NCI-H128 (cell line): ENCODE measurements at regions not wholly inside any gene's neighbourhood (a gene's known extent, or its start where the extent isn't known, plus 50 kb on each side); places are given as distances from the start of the nearest gene placed in this dataset.
"Not testable (repeated sequence)": the region's sequence is repeated elsewhere in the genome, so short reads cannot be mapped to it uniquely, and the experiment has no call there.

Experiments
- DNase-seq: peaks from one replicate; lab custom pipeline; 2025; ENCODE audit not compliant: unreplicated experiment; lab: John Stamatoyannopoulos, UW

DNA sequence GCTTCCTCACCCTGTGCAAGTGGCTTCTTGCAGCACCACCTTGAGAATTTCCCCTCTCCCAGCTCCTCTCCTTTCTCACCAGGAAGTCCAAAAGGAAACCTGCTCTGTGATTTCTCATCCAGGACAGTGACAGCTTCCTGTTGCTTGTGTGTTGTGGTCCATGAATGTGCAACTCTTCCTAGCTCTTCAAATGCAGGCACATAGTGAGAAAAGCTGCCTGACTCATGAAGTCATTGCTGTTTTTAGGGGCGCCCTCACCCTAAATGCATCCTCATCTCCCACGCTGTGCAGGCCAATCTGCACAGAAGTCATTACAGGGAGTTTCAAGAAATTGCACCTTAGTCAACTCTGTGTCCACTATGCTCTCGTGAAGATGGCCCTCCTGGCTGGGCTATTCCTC, 112.9 kb upstream of the IGLL5 start:
- not testable (repeated sequence) for DNase-seq

GRCh38 chr22:22776121-22776520, 111.5 kb upstream of the IGLL5 start:
- DNase-seq, result no peak

DNA sequence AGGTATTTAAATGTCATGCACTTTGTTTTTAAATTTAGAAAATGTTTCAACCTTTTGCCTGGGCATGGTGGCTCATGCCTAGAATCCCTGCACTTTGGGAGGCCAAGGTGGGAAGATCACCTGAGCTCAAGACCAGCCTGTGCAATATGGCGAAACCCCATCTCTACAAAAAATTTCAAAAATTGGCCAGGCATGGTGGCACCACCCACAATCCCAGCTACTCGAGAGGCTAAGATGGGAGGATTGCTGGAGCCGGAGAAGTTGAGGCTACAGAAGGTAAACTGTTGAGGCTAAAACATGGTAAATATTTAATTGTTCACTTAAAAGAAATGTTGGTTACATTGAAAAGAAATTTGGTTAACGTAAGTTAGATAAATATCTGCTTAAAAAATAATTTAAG, 108.4 kb upstream of the IGLL5 start:
- DNase-seq, result no peak

DNA sequence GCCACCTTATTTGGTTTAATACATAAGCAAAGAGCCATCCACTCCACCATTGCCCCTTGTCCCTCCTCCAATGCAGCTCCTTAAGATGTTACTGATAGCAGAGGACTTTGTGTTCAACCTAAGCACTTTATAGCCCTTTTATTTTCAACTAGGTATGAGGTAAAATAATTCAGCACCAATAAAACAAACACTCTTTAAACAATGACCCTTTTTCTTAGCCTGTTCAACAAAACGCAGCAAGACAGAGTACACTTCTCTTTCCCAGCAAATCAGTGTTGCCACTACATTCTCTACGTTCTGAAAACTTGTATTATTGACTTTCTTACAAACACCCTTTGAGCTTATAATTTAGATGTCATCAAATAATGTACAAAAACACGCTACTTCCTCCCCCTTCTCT, 104.0 kb upstream of the IGLL5 start:
- DNase-seq, result no peak

- no peak for DNase-seq
These were observed 103.2 kb upstream of the IGLL5 start for GRCh38 chr22:22784249-22785039.

DNA sequence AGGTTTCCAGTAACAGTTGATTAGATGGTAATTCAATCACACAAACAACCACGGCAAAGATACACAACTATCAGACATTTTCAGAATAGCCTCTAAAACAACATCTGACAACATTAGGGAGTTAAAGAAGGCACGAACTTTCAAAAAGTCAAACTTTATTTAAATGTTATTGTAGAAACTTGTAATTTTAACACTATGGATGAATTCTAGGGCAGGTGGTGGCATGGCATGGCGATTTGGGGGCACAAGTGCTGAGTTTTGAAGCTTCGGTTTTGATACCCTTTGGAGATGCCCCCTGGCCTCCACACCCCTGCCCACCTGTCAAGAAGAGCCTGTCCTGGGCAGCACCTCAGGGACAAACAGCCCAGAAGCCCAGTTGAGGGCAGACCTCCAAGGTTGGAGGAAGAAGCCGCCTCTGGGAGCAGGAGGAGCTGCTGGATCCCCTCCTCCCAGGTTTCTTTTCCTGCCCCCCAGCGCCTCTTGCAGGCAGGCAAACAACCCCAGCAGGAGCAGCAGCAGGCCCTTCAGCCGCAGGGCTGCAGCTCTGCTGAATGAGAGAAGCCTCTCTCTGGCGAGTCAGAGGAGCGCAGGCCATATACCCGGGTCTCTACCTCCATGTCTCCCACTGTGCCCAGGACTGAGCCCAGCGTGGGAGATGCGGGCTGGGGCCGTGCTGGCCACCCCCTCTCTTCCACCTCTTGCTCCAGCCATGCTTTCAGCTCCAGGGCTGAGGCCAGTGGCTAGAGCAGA, 102.1 kb upstream of the IGLL5 start:
- no peak for DNase-seq

DNA sequence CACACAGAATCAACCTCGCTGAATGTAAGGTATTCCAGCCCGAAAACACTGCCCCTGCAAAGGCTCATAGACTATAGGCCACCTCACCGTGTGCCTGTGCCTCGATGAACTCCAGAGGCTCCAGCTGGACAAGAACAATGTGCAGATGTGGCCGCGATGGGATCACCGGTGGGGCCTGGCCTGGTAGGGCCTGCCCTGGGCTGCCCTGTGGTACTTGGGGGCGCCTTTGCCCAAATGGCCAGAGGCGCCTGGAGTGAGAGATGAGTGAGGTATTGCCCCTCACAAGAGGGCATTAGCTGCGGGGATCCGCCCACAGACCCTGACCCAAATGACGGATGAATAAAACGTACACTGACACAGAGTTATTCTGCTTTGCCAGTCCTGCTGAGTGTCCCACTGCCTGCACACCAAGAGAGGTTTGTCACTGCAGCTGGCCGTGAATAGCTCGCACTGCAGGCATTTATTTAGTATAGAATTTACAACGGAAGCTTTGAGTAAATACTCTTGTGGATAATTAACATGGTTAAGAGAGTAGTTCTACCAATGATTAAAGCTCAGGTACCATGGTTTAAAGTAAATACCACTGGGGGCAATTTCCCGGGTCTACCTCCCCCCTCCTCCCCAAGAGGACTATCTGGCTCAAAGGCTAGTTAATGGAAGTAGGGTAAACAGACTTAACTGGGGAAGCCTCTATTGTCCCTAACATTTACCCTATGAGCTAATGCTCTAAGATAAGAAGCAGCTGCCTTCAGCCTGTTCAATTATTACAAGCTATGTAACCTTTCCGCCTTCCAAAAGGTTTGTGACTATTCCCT, 101.1 kb upstream of the IGLL5 start:
- DNase-seq, result no peak

DNA sequence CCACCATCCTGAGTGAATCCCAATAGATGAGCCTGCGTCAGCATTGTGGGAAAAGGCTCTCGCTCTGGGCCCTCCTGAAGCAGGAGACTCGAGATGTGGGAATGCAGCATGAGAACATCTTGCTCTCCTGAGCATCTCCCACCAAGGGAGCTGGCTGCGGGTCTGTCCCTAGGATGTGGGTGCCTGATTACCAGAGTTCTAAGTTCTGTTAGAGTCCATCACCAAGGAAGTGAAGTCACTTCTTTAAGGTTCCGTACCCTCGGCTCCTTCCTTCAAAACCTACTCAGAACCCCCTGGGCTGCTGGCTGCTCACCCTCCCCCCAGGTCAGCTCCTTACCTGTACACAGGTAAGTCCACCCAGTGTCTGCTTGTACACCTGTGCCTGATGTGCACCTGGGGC, 100.5 kb upstream of the IGLL5 start:
- DNase-seq, result no peak

DNA sequence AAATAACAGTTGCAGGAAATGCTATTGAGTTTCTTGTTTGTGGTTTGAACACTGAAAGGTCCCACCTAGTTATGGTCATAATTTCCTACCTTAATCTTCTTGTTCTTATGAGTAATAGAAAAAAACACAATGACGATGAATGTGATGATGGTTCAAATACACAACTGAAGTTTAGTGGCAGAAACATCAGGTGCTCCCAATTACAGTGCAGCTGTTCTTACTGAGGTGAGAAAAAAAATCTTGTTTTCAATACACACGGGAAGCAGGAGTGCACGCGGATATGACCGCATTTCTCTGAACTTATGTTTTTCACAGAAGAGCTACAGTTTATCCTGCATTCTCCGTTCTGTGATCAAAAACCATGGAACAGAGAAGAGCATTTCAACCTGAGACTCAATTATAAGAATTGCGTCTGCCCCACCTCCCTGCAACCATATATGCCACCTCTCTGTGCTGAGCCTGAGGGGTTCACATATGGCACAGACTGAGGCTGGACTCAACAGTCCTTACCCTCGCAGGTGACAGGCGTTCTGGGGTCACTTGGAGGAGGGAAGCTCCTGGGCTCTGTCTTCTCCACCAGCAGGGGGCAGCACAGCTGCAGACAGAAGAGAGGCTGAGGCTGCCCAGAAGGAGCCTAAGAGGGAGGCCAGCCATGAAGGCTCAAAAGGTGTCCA, 99.7 kb upstream of the IGLL5 start:
- no peak for DNase-seq

- DNase-seq, result no peak
These were observed 99.1 kb upstream of the IGLL5 start for GRCh38 chr22:22788460-22789037.

DNA sequence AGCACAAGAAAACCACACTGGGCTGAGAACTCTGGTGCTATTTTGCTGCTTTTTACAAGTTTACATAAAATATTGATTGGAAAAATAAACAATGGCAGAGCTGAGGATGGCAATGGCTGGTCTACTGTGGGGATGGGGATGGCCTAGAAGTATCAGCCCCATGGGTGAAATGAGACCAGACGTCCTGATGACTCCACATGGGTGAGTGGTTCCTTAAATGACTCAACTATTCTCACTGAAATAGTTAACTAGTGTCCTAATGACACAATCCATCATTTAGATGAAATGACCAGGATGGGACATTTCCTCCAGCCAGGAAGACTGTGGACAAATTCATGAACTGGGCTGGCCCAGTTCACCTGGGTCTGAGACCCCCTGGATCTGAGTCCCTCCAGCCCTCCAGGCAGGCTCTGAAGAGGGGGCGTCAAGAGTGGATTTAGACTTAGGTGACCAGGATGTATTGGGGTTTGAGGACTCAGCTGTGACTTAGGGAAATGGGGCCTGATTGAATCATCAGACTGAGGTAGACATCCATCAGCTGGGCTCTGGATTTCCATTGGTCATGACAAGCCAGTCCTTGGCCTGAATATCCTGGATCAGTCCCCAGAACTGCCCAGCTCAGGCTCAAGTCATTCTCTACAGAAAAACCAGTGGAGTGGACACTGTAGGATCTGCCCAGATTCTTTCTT, 98.2 kb upstream of the IGLL5 start:
- no peak for DNase-seq

GRCh38 chr22:22789922-22790845, 97.4 kb upstream of the IGLL5 start:
- no peak for DNase-seq

DNA sequence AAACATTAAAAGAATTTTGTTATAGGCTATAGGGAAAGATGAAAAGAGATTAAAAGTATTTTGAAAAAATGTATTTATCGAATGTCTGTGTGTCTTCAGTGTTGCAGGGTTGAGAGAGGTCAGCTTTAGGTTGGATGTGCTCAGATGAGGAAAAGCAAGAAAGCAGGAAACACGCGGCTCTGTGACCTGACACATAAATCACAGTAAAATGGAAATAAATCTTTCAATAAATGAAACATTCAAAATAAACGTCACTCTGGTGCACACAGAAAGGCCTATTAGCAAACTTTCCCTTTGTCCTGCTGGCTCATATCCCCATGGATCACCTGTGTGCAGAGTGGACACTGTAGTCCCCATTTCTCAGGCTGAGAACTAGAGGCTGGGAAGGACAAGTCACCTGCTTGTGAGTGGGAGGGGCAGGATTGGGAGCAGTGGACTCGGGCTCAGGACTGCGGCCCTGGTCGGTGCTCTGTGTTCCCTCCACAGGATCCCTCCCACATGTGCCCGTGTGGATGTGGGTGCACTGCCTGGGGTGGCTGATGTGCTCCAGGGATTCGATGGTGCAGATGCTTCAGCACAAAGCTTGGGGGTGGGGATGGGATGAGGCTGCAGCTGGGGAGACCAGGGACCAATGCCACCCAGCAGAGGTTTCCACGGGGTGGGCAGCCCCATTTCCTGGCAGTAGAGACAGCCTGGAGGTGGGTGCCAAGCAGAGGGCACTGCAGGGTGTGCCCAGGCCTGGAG, 96.0 kb upstream of the IGLL5 start:
- no peak for DNase-seq

DNA sequence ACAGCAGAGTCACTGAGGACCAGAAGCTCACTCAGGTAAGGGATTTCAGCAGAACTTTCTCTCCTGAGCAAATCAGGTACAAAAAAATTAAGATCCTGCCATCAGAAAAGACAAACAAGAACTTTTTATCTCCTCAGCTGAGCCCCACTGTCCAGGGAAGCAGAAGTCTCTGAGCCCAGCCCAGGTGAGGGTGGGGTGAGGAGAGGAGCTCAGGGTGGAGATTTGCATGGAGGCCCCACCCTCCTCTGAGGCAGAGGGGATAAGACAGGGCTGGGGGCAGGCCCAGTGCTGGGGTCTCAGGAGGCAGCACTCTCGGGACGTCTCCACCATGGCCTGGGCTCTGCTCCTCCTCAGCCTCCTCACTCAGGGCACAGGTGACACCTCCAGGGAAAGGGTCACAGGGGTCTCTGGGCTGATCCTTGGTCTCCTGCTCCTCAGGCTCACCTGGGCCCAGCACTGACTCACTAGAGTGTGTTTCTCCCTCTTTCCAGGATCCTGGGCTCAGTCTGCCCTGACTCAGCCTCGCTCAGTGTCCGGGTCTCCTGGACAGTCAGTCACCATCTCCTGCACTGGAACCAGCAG, 95.3 kb upstream of the IGLL5 start:
- not testable (repeated sequence) for DNase-seq

DNA sequence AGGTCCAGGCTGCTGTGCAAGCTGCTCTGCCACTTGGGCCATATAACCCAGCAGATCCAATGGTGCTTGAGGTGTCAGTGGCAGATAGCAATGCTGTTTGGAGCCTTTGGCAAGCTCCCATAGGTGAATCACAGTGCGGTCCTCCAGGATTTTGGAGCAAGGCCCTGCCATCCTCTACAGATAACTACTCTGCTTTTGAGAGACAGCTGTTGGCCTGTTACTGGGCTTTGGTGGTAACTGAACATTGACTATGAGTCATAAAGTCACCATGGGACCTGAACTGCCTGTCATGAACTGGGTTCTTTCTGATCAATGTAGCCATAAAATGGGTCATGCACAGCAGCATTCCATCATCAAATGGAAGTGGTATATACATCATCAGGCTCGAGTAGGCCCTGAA, 92.0 kb upstream of the IGLL5 start:
- DNase-seq, result not testable (repeated sequence)

GRCh38 chr22:22796724-22797123, 90.9 kb upstream of the IGLL5 start:
- DNase-seq, result no peak

DNA sequence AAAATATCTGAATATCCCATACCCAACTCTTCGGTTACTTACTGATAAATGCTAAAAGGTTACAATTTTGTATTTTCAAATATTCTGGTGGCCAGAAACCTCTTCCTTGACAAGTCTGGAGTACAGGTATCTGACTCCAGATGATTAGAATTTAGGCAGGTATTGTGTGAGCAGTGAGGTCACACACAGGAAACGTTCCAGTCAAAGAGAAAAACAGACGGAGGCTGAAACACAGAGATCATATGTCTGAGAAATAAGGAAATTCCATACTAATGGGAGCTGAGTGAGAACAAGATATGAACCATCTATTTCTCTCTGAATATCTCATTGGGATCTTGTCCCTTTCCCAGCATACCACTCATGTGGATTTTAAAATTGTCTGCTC, 89.4 kb upstream of the IGLL5 start:
- DNase-seq, result no peak

GRCh38 chr22:22798716-22799115, 88.9 kb upstream of the IGLL5 start:
- DNase-seq, result no peak
